ENCODE measurements at regions not wholly inside any gene's neighbourhood (a gene's known extent, or its start where the extent isn't known, plus 50 kb on each side); places are given as distances from the start of the nearest gene placed in this dataset.

DNA sequence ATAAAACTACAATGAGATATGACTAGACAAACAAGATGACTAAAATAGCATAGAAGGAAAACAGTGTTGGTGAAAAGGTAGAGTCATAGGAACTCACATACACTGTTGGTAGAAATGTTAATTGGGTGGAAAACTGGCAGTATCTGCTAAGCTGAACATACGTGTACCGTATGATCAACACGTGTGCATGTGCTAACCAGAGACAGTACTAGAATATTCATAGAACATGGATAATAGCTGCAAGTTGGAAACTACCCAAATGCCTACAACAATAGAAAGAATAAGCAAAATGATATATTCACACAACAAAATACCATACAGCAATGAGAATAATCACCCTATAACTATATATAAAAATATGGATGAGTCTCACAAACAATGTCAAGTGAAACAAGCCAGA, 184.0 kb downstream of the IBTK start:
- TF ChIP-seq, protein P1, sequence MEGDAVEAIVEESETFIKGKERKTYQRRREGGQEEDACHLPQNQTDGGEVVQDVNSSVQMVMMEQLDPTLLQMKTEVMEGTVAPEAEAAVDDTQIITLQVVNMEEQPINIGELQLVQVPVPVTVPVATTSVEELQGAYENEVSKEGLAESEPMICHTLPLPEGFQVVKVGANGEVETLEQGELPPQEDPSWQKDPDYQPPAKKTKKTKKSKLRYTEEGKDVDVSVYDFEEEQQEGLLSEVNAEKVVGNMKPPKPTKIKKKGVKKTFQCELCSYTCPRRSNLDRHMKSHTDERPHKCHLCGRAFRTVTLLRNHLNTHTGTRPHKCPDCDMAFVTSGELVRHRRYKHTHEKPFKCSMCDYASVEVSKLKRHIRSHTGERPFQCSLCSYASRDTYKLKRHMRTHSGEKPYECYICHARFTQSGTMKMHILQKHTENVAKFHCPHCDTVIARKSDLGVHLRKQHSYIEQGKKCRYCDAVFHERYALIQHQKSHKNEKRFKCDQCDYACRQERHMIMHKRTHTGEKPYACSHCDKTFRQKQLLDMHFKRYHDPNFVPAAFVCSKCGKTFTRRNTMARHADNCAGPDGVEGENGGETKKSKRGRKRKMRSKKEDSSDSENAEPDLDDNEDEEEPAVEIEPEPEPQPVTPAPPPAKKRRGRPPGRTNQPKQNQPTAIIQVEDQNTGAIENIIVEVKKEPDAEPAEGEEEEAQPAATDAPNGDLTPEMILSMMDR (IDR thresholded peaks at IDR 0.05; ENCODE audit: low read depth, low read length, missing input control), result no peak
- TF ChIP-seq, protein P2, sequence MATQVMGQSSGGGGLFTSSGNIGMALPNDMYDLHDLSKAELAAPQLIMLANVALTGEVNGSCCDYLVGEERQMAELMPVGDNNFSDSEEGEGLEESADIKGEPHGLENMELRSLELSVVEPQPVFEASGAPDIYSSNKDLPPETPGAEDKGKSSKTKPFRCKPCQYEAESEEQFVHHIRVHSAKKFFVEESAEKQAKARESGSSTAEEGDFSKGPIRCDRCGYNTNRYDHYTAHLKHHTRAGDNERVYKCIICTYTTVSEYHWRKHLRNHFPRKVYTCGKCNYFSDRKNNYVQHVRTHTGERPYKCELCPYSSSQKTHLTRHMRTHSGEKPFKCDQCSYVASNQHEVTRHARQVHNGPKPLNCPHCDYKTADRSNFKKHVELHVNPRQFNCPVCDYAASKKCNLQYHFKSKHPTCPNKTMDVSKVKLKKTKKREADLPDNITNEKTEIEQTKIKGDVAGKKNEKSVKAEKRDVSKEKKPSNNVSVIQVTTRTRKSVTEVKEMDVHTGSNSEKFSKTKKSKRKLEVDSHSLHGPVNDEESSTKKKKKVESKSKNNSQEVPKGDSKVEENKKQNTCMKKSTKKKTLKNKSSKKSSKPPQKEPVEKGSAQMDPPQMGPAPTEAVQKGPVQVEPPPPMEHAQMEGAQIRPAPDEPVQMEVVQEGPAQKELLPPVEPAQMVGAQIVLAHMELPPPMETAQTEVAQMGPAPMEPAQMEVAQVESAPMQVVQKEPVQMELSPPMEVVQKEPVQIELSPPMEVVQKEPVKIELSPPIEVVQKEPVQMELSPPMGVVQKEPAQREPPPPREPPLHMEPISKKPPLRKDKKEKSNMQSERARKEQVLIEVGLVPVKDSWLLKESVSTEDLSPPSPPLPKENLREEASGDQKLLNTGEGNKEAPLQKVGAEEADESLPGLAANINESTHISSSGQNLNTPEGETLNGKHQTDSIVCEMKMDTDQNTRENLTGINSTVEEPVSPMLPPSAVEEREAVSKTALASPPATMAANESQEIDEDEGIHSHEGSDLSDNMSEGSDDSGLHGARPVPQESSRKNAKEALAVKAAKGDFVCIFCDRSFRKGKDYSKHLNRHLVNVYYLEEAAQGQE (IDR thresholded peaks at IDR 0.05), result no peak
- TF ChIP-seq GABPA (IDR thresholded peaks at IDR 0.05 in 1 of 2, conservative IDR thresholded peaks at IDR 0.05 in 1 of 2), result no peak

All from liver (tissue), 3 donors.